Fibroblast of villous mesenchyme (primary cell): ENCODE measurements at regions not wholly inside any gene's neighbourhood (a gene's known extent, or its start where the extent isn't known, plus 50 kb on each side); places are given as distances from the start of the nearest gene placed in this dataset.

Experiments used
- DNase-seq: peaks from one replicate; pipeline ENCODE4 v3.0.0-alpha.2; 2010; ENCODE audit warnings: low read depth
- H3K4me3 ChIP-seq: 2 replicates; pipeline ENCODE4 v1.5.1; 2011; ENCODE audit warnings: low read depth, mild to moderate bottlenecking, low read length
- TF ChIP-seq, protein P1 (sequence below): IDR thresholded peaks from 2 replicates; pipeline ENCODE4 v1.5.1; 2012; ENCODE audit warnings: low read depth, mild to moderate bottlenecking, low read length; ENCODE audit not compliant: insufficient read depth

DNA sequence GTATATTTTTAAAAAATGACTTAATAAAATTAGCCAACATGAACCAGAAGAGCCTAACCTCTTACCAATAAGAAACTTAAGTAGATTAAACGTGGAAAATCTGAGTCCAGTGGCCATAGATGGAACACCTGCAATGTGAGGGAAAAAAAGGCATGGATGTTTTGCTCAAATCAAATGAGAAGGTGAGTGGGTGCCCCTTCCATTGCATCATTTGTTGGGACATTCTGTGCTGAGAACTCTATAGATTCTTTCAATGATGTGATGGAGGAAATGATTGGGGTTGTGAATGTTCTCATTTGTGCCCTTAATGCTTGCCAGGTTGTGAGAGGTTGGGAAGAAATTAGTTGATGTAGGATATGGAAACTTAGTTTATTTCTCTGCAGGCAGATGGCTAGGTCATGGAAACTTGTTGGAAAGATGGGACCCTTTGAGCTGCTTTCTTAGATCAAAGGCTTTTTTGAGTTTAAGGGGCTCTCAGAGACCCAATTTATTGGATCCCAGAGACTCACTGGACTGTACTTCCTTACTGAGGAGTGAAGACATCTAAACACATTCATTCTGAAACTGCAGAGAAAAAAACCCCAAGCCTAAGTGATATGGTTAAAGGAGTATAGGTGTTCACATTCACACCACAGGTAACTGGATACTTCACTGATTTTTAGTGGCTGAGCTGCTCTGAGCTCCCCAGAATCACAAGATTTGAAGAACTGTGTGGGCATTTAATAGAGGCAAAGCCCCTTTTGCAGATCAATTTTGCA is 95.9 kb downstream of the DACT1 start:
- H3K4me3 ChIP-seq: no peak overlapping the region
- no peak for DNase-seq
- TF ChIP-seq, protein P1, sequence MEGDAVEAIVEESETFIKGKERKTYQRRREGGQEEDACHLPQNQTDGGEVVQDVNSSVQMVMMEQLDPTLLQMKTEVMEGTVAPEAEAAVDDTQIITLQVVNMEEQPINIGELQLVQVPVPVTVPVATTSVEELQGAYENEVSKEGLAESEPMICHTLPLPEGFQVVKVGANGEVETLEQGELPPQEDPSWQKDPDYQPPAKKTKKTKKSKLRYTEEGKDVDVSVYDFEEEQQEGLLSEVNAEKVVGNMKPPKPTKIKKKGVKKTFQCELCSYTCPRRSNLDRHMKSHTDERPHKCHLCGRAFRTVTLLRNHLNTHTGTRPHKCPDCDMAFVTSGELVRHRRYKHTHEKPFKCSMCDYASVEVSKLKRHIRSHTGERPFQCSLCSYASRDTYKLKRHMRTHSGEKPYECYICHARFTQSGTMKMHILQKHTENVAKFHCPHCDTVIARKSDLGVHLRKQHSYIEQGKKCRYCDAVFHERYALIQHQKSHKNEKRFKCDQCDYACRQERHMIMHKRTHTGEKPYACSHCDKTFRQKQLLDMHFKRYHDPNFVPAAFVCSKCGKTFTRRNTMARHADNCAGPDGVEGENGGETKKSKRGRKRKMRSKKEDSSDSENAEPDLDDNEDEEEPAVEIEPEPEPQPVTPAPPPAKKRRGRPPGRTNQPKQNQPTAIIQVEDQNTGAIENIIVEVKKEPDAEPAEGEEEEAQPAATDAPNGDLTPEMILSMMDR: no peak

DNA sequence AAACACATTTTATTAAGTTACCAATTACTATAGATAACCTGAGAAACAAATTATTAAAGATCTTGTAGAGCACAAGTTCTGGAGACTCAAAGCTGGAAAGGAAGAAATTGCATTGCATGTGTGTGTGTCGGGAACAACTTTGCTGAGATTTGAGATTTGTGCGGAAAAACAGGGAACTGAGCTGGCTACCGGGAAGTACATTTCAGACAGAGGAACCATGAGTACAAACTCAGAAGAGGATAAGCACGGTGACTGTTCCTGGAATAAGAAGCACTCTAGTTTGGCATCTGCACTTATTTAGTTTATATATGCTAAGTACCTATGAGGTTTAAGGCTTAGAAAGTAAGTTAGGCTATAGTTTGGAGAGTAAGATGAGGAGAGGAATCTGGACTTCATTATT is 97.8 kb downstream of the DACT1 start:
- DNase-seq: no peak
- TF ChIP-seq, protein P1: no peak
- H3K4me3 ChIP-seq: no peak overlapping the region

DNA sequence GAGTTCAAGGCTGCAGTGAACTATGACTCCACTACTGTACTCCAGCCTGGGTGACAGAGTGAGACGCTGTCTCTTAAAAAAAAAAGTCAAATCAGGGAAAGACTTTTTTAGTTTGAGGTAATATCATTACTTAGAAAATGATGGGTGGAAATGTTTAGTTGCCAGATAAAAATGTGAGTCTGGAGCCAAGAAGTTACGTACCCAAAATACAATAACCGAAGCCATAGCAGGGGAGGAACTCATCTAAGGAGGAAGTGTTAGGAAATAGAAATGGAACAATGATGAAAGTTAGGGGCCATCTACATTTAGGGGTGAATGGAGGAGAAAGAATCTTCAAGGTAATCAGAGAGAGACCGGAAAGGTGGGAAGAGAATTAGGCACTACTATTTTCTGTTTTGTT is 98.8 kb downstream of the DACT1 start:
- TF ChIP-seq, protein P1: no peak
- DNase-seq: no peak

DNA sequence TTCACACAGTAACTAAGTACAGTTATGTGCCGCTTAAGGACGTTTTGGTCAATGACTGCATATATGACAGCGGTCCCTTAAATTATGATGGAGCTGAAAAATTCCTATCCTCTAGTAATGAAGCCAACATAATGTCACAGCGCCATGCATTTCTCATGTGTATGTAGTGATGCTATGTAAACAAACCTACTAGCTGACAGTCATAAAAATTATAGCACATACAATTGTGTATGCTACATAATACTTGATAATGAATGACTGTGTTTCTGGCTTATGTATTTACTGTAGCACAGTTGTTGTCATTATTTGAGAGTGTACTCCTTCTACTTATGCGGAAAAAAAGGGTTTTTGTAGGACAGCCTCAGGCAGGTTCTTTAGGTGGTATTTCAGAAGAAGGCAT is 99.7 kb downstream of the DACT1 start:
- TF ChIP-seq, protein P1: no peak
- H3K4me3 ChIP-seq: no peak overlapping the region
- DNase-seq: no peak

More for the DNA sequence above, 98.8 kb downstream of the DACT1 start:
- no peak overlapping the region for H3K4me3 ChIP-seq

DNA sequence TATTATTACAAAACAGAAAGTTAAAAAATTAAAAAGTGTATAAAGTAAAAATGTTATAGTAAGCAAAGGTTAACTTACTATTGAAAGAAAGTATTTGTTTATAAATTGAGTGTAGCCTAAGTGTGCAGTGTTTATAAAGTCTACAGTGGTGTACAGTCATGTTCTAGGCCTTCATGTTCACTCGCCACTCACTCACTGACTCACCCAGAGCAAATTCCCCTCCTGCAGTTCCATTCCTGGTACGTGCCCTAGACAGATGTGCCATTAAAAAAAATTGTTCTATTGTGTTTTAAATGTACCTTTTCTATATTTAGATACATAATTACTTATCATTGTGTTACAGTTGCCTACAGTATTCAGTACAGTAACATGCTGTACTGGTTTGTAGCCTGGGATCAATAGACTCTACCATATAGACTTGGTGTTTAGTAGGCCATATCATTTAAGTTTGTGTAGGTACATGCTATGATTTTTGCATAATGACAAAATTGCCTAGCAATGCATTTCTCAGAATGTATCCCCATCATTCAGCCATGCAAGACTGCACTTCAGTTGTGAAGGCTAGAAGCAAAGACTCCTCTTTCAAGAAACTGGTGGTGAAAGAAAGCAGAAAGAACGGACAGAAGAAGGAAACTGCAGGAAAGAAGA is 100.6 kb downstream of the DACT1 start:
- H3K4me3 ChIP-seq: no peak overlapping the region
- DNase-seq: peak; percentile 86
- TF ChIP-seq, protein P1: no peak

DNA sequence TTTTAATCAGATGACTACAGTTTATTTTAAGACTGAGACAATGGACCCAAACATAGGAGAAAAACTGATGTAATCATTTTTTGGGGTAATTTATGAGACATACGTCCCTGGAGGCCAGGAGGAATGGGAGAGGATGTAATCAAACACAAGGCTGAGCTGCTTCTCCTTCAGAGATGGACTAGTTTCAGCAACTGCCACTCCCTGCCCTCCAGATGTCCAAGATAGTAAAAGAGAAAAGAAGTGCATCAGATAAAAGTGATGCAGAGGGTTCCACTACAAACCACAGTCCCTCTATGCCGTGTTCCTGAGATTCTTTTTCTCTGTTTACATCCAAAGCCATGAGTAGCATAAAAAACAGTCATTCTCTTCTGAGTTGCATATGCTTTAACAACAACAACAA is 101.1 kb downstream of the DACT1 start:
- no peak overlapping the region for H3K4me3 ChIP-seq
- TF ChIP-seq, protein P1: no peak
- DNase-seq: peak; percentile 56
